Fibroblast of skin of left quadriceps (primary cell): ENCODE measurements at regions not wholly inside any gene's neighbourhood (a gene's known extent, or its start where the extent isn't known, plus 50 kb on each side); places are given as distances from the start of the nearest gene placed in this dataset.
"Not testable (repeated sequence)": the region's sequence is repeated elsewhere in the genome, so short reads cannot be mapped to it uniquely, and the experiment has no call there.

ENCODE experiments used
- DNase-seq, 2 experiments: peaks; one replicate each; pipeline ENCODE4 v3.0.0-alpha.2; 2013; ENCODE audit warnings: low read depth in 2 of 2

GRCh38 chr5:15023266-15023665 is 151.7 kb upstream of the ANKH start:
- DNase-seq: no peak

GRCh38 chr5:15021266-15022046 is 149.9 kb upstream of the ANKH start:
- DNase-seq: peak; percentile 62 to 64

- peak in 1 of 2 experiments; percentile 3 for DNase-seq
Measured at GRCh38 chr5:15020736-15021135, 149.2 kb upstream of the ANKH start.

- DNase-seq: peak; percentile 41 to 42
Measured at GRCh38 chr5:15014809-15015208, 143.2 kb upstream of the ANKH start.

- DNase-seq: peak; percentile 41 to 50
Measured at GRCh38 chr5:15013654-15014463, 142.3 kb upstream of the ANKH start.

GRCh38 chr5:15012061-15012460 is 140.5 kb upstream of the ANKH start:
- no peak for DNase-seq

- DNase-seq: no peak
Measured at GRCh38 chr5:15010936-15011335, 139.4 kb upstream of the ANKH start.

GRCh38 chr5:15009420-15009819 is 137.8 kb upstream of the ANKH start:
- DNase-seq: peak in 1 of 2 experiments; percentile 12

- no peak for DNase-seq
Measured at GRCh38 chr5:15008921-15009320, 137.3 kb upstream of the ANKH start.

GRCh38 chr5:15008476-15008875 is 136.9 kb upstream of the ANKH start:
- DNase-seq: peak; percentile 83 to 86

GRCh38 chr5:15007646-15008045 is 136.1 kb upstream of the ANKH start:
- no peak for DNase-seq

- DNase-seq: no peak
Measured at GRCh38 chr5:15004506-15004905, 132.9 kb upstream of the ANKH start.

- DNase-seq: peak in 1 of 2 experiments; percentile 30
Measured at GRCh38 chr5:15003511-15003920, 131.9 kb upstream of the ANKH start.

- DNase-seq: no peak
Measured at GRCh38 chr5:15002791-15003190, 131.2 kb upstream of the ANKH start.

- no peak for DNase-seq
Measured at GRCh38 chr5:15002173-15002572, 130.6 kb upstream of the ANKH start.

- no peak for DNase-seq
Measured at GRCh38 chr5:15001517-15001916, 129.9 kb upstream of the ANKH start.

GRCh38 chr5:14998491-14998890 is 126.9 kb upstream of the ANKH start:
- no peak for DNase-seq

- no peak for DNase-seq
Measured at GRCh38 chr5:14996997-14997396, 125.4 kb upstream of the ANKH start.

- DNase-seq: no peak
Measured at GRCh38 chr5:14995229-14995628, 123.7 kb upstream of the ANKH start.

GRCh38 chr5:14993459-14994133 is 122.0 kb upstream of the ANKH start:
- DNase-seq: not testable (repeated sequence)

- DNase-seq: not testable (repeated sequence)
Measured at GRCh38 chr5:14992751-14993458, 121.3 kb upstream of the ANKH start.

- DNase-seq: no peak
Measured at GRCh38 chr5:14988223-14988622, 116.6 kb upstream of the ANKH start.
